OCI-LY1 (cell line): ENCODE measurements at regions not wholly inside any gene's neighbourhood (a gene's known extent, or its start where the extent isn't known, plus 50 kb on each side); places are given as distances from the start of the nearest gene placed in this dataset.

ENCODE experiments used
- H2AFZ ChIP-seq: fragments of 200-600 bp; sonication (generic), shearing (Covaris generic); 2 replicates; pipeline ENCODE4 v1.6.0; 2014; ENCODE audit warnings: antibody characterized with exemption, mild to moderate bottlenecking, low read length
- H3F3A ChIP-seq: fragments of 200-600 bp; sonication (generic), shearing (Covaris generic); 2 replicates; pipeline ENCODE4 v1.6.0; 2014; ENCODE audit warnings: mild to moderate bottlenecking, antibody characterized with exemption, low read length, moderate library complexity; ENCODE audit not compliant: insufficient read depth
- H3K27ac ChIP-seq: fragments of 200-600 bp; sonication (generic); 2 replicates; pipeline ENCODE4 v1.5.1; 2014; ENCODE audit warnings: low read length, mixed run types, mild to moderate bottlenecking, low read depth; ENCODE audit not compliant: poor library complexity, severe bottlenecking
- H3K27me3 ChIP-seq: fragments of 200-600 bp; sonication (generic); 2 replicates; pipeline ENCODE4 v1.6.0; 2014; ENCODE audit warnings: antibody characterized with exemption, mild to moderate bottlenecking, low read length, moderate library complexity; ENCODE audit not compliant: insufficient read depth
- H3K36me3 ChIP-seq: fragments of 200-600 bp; sonication (generic); 2 replicates; pipeline ENCODE4 v1.6.1; 2014; ENCODE audit warnings: mild to moderate bottlenecking, antibody characterized with exemption, low read length, moderate library complexity, mixed read lengths; ENCODE audit not compliant: insufficient read depth
- H3K4me1 ChIP-seq: fragments of 200-600 bp; sonication (generic); 2 replicates; pipeline ENCODE4 v1.5.1; 2014; ENCODE audit warnings: mild to moderate bottlenecking, low read length, moderate library complexity; ENCODE audit not compliant: insufficient read depth, severe bottlenecking
- H3K4me2 ChIP-seq: fragments of 200-600 bp; sonication (generic), shearing (Covaris generic); 2 replicates; pipeline ENCODE4 v1.6.1; 2014; ENCODE audit warnings: low read length
- H3K4me3 ChIP-seq: fragments of 200-600 bp; sonication (generic); 2 replicates; pipeline ENCODE4 v1.5.1; 2014; ENCODE audit warnings: low read length, low read depth, mild to moderate bottlenecking, mixed read lengths; ENCODE audit not compliant: poor library complexity, severe bottlenecking
- H3K79me2 ChIP-seq: fragments of 200-600 bp; shearing (Covaris generic); 2 replicates; pipeline ENCODE4 v1.6.1; 2016; ENCODE audit warnings: mixed run types, low read length, mixed read lengths; ENCODE audit not compliant: insufficient read depth
- H3K9ac ChIP-seq: fragments of 200-600 bp; sonication (generic), shearing (Covaris generic); 2 replicates; pipeline ENCODE4 v1.6.1; 2014; ENCODE audit warnings: mild to moderate bottlenecking, low read length, mixed read lengths
- H3K9me2 ChIP-seq: fragments of 200-600 bp; sonication (generic), shearing (Covaris generic); 2 replicates; pipeline ENCODE4 v1.6.1; 2014; ENCODE audit warnings: low read depth, mild to moderate bottlenecking, low read length, mixed read lengths
- H3K9me3 ChIP-seq: fragments of 200-600 bp; shearing (Covaris generic); 2 replicates; pipeline ENCODE4 v1.6.1; 2014; ENCODE audit warnings: low read length, mixed read lengths
- H4K20me1 ChIP-seq: fragments of 200-600 bp; sonication (generic), shearing (Covaris generic); 2 replicates; pipeline ENCODE4 v1.6.0; 2016; ENCODE audit warnings: mild to moderate bottlenecking, low read length; ENCODE audit not compliant: insufficient read depth
- CTCF ChIP-seq: fragments of 200-600 bp; sonication (generic), shearing (Covaris generic); IDR thresholded peaks from 2 replicates; pipeline ENCODE4 v1.5.1; 2017; ENCODE audit warnings: mild to moderate bottlenecking, antibody characterized with exemption, low read length, moderate library complexity, mixed read lengths
- EZH2 ChIP-seq: fragments of 200-600 bp; sonication (generic), shearing (Covaris generic); IDR thresholded peaks from 2 replicates; pipeline ENCODE4 v1.8.0; 2017; ENCODE audit warnings: borderline replicate concordance, mixed run types, mild to moderate bottlenecking, antibody characterized with exemption, low read length, moderate library complexity, mixed read lengths

- Histone ChIP-seq H3K9me3 (no peaks in the 10 kb centered on the region), H3K4me3 (no peak overlapping the region), H3K9ac (no peak overlapping the region), H3F3A (no peaks in the 10 kb centered on the region), H3K27ac (no peak overlapping the region), H3K4me1 (no peaks in the 10 kb centered on the region), H3K79me2 (no peaks in the 10 kb centered on the region), H3K27me3 (no peaks in the 10 kb centered on the region), H3K9me2 (no peaks in the 10 kb centered on the region), H3K4me2 (no peak overlapping the region), H3K36me3 (no peaks in the 10 kb centered on the region), H2AFZ (no peak overlapping the region), H4K20me1 (no peaks in the 10 kb centered on the region)
- TF ChIP-seq CTCF (no peak), EZH2 (no peak)
Observed at GRCh38 chr14:65860956-65861611, 448.6 kb downstream of the FUT8 start.

GRCh38 chr14:65864549-65864948 lies 452.0 kb downstream of the FUT8 start:
- H3K4me2 ChIP-seq: no peak overlapping the region
- TF ChIP-seq CTCF (no peak), EZH2 (no peak)
- H2AFZ ChIP-seq: no peak overlapping the region
- H3K79me2 ChIP-seq: no peaks in the 10 kb centered on the region
- no peaks in the 10 kb centered on the region for H3K36me3 ChIP-seq
- no peaks in the 10 kb centered on the region for H4K20me1 ChIP-seq
- H3K27ac ChIP-seq: no peak overlapping the region
- H3K9me3 ChIP-seq: no peaks in the 10 kb centered on the region
- no peaks in the 10 kb centered on the region for H3K27me3 ChIP-seq
- H3K4me1 ChIP-seq: no peaks in the 10 kb centered on the region
- no peaks in the 10 kb centered on the region for H3F3A ChIP-seq
- H3K9ac ChIP-seq: no peak overlapping the region
- no peak overlapping the region for H3K4me3 ChIP-seq
- H3K9me2 ChIP-seq: no peaks in the 10 kb centered on the region

- no peak overlapping the region for H2AFZ ChIP-seq
- TF ChIP-seq CTCF (no peak), EZH2 (no peak)
Observed at GRCh38 chr14:65864984-65865383, 452.5 kb downstream of the FUT8 start.

More at GRCh38 chr14:65864984-65865383, 452.5 kb downstream of the FUT8 start:
- H3F3A ChIP-seq: no peaks in the 10 kb centered on the region
- no peak overlapping the region for H3K9ac ChIP-seq
- H3K4me1 ChIP-seq: no peaks in the 10 kb centered on the region
- H3K9me2 ChIP-seq: no peaks in the 10 kb centered on the region
- H3K4me3 ChIP-seq: no peak overlapping the region
- no peak overlapping the region for H3K27ac ChIP-seq
- H3K79me2 ChIP-seq: no peaks in the 10 kb centered on the region
- H3K4me2 ChIP-seq: no peak overlapping the region
- no peaks in the 10 kb centered on the region for H3K36me3 ChIP-seq
- no peaks in the 10 kb centered on the region for H4K20me1 ChIP-seq
- H3K9me3 ChIP-seq: no peaks in the 10 kb centered on the region
- H3K27me3 ChIP-seq: no peaks in the 10 kb centered on the region
